ENCODE measurements at regions not wholly inside any gene's neighbourhood (a gene's known extent, or its start where the extent isn't known, plus 50 kb on each side); places are given as distances from the start of the nearest gene placed in this dataset.

DNA sequence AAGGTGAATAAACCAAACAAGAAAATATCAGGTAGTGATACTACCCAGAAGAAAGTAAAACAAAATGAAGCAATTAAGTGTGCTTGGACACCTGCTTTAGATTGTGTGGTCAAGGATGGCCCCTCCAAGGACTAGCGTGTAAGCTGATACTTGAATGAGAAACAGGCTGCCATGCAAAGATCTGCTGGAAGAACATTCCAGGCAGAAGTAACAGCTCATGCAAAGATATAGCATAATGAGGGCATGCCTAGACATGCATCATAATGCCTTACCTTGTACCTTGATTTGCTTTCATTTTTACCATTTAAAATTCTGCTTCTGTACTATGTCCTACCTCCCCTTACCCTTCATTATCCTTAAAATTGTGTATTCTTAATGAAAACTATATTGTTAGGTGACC is 74.8 kb upstream of the HDAC9 start:
- no peak for DNase-seq

DNA sequence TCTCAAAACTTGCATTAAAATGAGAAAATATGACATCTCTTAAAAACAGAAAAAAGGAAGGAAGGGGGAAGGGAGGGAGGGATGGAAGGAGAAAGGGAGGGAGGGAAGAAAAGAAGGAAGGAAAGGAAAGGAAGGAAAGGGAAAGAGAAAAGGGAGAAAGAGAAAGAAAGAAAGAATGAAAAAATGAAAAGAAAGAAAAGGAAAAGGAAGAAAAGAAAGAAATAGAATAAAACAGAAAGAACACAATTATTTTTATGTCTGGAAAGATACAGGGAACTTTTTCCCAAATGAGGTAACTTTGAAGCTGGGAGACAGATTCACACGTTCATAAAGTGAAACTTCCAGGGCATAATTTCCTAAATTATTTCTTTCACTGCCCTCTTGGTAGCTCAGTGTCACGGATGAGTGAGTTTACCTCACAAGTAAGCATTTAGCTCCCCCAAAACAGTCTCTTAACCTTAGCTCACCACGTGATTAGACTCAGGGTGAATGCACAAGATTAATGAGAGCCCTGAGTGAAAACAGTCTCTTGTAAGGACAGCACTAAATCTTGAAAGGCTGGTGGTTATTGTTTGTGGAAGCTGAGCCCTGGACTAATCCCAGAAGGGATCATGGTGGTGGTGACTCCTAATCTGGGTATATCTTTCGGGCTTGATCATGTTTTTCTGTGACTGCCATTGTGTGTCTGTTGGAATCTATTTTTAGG is 74.1 kb upstream of the HDAC9 start:
- no peak for DNase-seq

- DNase-seq, result no peak
These were observed 70.3 kb upstream of the HDAC9 start for GRCh38 chr7:18425227-18425626.

DNA sequence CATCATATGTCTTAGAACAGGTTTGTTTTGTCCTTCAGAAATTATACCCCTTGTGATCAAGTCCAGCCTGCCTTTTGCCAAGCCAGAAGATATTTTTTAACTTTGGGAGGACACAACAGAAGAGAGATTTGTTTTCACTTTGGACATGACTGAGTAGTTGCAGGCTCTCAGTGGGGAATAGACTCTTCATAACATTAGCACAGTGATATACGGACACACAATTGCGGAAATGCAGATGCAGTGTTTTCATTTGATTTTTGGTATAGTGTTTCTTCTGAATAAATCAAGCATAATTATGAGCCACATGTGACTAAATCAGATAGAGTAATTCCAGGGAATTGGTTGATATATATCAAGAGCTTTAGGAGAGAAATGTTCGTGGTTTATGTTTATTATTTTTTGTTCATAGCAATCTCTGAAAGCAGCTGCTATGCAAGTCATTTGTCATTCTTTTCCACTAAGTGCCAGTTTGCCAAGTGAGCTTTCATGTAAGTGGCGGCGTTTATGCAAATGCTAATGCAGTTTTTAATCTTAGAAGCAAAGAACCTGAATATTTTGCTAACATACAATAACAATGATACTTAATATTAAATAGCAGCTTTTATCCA is 69.6 kb upstream of the HDAC9 start:
- no peak for DNase-seq

- DNase-seq, result no peak
These were observed 68.9 kb upstream of the HDAC9 start for GRCh38 chr7:18426564-18427226.

- no peak for DNase-seq
These were observed 66.0 kb upstream of the HDAC9 start for GRCh38 chr7:18429547-18429946.

- no peak for DNase-seq
These were observed 64.7 kb upstream of the HDAC9 start for GRCh38 chr7:18430810-18431209.

DNA sequence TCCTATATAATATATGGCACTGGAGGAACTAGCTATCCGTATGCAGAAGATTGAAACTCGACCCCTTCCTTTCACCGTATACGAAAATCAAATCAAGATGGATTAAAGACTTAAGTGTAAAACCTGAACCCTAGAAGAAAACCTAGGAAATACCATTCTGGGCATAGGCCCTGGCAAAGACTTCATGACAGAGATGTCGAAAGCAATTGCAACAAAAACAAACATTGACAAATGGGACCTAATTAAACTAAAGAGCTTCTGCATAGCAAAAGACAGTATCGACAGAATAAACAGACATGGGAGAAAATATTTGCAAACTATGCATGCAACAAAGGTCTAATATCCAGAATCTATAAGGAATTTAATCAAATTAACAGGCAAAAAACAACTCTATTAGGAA is 61.4 kb upstream of the HDAC9 start:
- DNase-seq, result no peak

- DNase-seq, result no peak
These were observed 58.4 kb upstream of the HDAC9 start for GRCh38 chr7:18437101-18437500.

- no peak for DNase-seq
These were observed 54.6 kb upstream of the HDAC9 start for GRCh38 chr7:18440934-18441333.

DNA sequence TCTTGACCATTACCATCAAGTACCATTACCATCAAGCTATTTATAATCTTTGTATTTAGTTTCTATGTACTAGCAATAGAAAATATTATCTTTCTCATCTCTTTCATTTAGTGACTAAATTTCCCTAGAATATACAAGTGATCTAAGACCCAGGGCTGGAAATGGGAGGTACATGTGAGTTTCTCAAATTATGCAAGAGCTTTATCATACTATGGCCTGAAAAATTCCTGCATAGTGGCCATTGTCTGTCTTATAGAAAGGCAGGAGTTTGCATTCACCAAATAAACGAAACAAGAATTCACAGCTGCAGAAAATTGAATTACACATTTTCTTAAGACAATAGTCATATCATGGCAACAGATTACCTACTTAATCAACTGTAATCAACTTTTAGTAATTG is 50.7 kb upstream of the HDAC9 start:
- DNase-seq, result no peak

- no peak for DNase-seq
These were observed 50.1 kb upstream of the HDAC9 start for GRCh38 chr7:18445483-18445882.
